SKM-1 treated with dmso at 0.1 percent for 144 hours (cell line): ENCODE measurements at regions not wholly inside any gene's neighbourhood (a gene's known extent, or its start where the extent isn't known, plus 50 kb on each side); places are given as distances from the start of the nearest gene placed in this dataset.
"Not testable (repeated sequence)": the region's sequence is repeated elsewhere in the genome, so short reads cannot be mapped to it uniquely, and the experiment has no call there.

Source experiments
- DNase-seq: peaks from one replicate; lab custom pipeline; 2025; ENCODE audit not compliant: unreplicated experiment; lab: John Stamatoyannopoulos, UW

DNA sequence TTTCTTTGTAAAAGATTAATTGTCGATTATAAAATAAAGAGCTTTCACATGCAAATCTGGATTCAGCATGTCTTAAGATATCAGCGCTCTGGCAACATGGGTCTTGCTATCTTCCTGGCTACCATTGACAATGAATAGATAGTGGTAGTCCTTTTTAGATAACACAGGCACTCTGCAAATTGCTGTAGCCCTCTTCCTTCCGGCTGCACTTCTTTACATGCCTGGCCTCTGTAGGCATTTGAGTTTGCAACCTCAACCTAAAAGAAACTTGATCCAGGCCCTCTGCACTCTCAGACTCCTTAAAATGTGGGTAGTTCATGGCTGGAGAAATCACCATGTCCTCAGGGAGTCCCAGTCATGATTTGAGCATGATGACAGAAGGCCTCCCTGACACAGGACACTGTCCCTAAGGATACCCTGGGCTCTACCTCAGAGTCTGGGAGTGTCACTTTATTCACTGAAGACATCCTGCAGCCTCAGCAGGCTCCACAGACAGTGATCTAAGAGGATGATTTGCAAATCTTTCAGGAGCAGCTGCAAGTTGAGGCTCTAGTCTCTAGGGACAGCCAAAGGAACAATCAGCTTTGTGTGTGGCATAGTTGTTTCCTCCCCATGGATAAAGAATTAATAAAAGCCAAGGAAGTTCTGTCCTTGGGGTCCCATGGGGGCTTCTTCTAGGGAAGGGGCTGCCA is 529.4 kb downstream of the RBFOX1 start:
- no peak for DNase-seq

GRCh38 chr16:7853197-7853596 is 520.6 kb downstream of the RBFOX1 start:
- DNase-seq: no peak

- no peak for DNase-seq
These were observed 517.2 kb downstream of the RBFOX1 start for GRCh38 chr16:7849841-7850240.

- DNase-seq: no peak
These were observed 510.6 kb downstream of the RBFOX1 start for GRCh38 chr16:7843261-7843660.

GRCh38 chr16:7839568-7839967 is 506.9 kb downstream of the RBFOX1 start:
- DNase-seq: no peak

DNA sequence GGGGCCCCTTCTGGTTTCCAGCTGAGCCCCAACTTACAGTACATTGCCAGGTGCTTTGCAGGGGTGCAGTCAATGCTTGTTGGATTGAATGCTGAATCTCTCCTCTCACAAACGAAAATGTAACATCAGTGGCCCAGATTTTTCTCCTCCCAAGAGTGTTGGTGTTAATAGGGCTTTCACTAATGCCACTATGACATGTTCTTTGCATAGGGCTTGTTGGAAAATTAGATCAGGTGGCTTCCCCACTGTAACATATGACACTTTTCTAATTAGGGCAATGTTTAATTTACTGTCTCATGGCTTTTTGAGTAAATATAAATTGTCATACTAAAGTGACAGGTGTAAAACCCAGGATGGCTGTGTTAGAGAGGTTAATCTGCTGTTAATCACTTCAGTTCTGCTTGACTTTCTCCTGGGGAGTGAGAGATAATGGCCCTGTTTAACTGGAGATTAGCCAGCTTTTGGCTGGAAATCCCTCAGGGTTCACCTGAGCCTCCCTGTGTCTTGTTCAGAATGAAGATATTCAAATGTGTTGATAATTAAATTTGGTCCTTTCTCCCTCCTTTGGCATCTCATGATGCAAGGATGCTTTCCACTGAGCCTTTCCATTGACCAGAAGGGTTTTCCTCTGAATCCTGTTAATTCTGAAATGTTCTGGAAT is 502.3 kb downstream of the RBFOX1 start:
- DNase-seq: no peak

- no peak for DNase-seq
These were observed 488.2 kb downstream of the RBFOX1 start for GRCh38 chr16:7820816-7821215.

- DNase-seq: no peak
These were observed 473.2 kb downstream of the RBFOX1 start for GRCh38 chr16:7805686-7806396.

DNA sequence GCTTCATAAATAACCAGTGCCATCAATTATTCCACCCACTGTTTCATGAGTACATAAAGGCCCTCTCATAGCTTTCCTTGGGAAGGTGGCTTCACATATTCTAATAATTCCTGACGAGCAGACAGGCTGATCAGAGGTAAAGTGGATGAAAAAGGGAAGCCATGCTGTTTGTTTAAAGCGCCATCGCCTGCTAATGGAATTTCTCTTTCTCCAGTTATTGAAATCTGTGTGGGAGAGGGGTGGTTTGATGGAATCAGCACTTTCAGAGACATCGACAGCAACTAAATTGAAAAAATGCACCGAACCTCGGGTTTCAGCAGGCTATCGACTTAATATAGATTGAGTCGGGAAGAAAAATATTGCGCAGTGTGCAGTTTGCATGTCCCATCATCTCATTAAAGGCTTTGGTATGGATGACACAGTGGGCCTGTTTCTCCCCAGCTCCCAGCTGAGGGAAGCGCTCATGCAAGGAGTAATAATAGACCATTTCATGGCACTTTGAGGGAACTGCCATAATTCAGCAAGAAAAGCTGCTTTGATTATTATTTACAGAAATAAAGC is 472.1 kb downstream of the RBFOX1 start:
- no peak for DNase-seq

DNA sequence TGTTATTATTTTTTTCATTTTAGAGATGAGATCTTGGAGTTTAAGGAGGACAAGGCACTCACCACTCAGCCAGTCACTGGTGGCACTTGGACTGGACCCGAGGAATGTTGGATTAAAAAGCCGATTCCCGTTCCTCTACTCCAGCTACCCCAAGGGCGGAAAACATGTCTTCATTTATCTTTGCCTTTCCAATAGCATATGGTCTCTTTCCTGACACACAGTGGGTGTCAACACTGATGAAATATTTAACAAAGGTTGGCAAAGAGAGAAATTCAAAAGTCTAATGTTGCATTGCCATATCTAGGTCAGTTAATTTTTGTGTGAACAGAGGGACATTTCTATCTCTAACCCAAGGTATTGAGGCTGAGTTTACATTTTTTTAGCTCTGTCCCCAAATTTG is 459.7 kb downstream of the RBFOX1 start:
- no peak for DNase-seq

DNA sequence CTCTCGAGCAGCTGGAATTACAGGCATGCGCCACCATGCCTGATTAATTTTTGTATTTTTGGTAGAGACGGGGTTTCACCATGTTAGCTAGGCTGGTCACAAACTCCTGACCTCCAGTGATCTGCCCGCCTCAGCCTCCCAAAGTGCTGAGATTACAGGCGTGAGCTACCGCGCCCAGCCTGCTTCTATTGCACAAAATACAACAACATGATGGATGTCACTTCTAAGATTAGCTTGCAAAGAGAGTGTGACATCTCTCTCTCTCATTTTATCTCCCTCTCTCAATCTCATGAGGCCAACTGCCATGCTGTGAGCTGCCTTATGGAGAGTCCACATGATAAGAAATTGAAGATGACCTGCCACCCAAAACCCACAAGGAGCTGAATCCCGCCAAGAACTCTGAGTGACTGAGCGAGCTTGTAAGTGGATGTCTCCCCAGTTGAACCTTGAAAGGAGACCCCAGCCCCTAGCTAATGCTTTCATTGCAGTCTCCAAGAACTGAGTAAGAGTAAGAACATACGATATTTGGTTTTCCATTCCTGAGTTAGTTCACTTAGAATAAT is 458.5 kb downstream of the RBFOX1 start:
- no peak for DNase-seq

DNA sequence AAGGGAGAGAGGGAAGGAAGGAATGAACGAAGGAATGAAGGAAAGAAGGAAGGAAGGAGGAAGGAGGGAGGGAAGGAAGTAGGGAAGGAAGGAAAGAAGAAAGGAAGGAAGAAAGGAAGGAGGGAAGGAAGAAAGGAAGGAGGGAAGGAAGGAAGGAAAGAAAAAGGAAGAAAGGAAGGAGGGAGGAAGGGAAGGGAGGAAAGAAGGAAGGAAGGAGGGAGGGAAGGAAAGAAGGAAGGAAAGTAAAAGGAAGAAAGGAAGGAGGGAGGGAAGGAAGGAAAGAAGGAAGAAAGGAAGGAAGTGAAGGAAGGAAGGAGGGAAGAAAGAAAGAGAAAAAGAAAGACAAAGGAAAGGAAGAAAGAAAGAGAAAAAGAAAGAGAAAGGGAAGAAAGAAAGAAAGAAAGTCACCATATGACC is 442.4 kb downstream of the RBFOX1 start:
- DNase-seq: no peak

DNA sequence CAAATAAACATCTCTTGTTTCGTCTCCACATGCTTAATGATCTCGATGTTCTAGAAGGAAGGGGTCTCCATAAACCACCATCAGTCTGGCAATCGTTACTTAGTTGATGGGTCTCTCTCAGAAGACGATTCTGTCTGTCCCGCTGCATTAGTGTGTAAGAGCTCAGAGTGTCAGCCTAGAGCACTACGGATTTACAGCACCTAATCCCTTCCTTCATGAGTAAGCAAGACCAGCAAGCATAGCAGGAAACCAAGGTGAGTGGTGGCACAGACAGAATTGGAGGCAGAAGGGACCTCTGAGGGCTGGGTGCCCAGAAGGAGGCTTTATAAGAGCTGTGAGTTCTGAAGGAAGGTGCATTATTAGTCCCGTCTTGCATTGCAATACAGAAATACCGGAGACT is 440.1 kb downstream of the RBFOX1 start:
- no peak for DNase-seq

GRCh38 chr16:7769091-7769490 is 436.4 kb downstream of the RBFOX1 start:
- not testable (repeated sequence) for DNase-seq

GRCh38 chr16:7765079-7765550 is 432.5 kb downstream of the RBFOX1 start:
- DNase-seq: no peak

GRCh38 chr16:7763111-7763510 is 430.5 kb downstream of the RBFOX1 start:
- no peak for DNase-seq
